ENCODE measurements at regions not wholly inside any gene's neighbourhood (a gene's known extent, or its start where the extent isn't known, plus 50 kb on each side); places are given as distances from the start of the nearest gene placed in this dataset.

DNA sequence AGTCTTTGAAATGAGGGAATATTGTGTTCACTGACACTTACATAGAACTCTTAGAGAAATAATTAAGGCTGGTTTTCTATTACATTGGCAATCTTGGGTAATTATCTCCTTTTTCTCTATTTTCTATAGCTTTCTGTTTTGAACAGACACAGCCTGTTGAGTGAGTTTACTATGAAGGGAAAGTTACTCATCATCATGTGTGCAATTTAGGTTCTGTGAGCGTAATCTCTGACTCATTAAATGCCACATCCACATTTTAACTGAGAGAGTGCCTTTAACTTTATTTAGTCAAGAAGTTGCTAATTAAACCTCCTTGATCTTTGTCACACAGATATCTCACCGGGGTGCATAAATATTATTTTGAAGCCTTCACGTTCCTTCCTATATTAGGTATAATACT lies 174.0 kb upstream of the SLC8A1 start:
- peak overlapping the region; percentile 19 for H3K27ac ChIP-seq (ENCODE audit: insufficient read depth, low read length)

DNA sequence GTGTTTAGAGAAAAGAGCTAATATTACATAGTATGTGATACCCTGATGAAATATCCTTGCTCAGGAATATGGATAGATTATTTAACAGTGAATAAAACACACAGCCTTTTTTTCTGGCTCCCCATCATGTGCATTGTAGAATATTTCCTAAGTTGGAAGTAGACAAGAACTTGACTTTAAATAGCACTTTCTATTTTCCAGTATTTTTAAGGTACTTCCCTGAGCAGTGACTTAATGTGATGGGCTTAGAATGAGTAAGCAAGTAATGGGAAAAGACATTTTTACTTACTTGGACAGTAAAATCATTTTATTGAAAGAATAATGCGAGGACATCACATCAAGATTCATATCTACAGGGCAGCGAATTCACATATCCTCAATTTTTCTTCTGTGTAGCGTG lies 176.7 kb upstream of the SLC8A1 start:
- no peaks in the 10 kb centered on the region for H3K9me3 ChIP-seq (ENCODE audit: control insufficient read depth, insufficient read depth, low read depth, low read length)
- no peaks in the 10 kb centered on the region for H3K79me2 ChIP-seq (ENCODE audit: control insufficient read depth, insufficient read depth, low read length)
- no peak overlapping the region for H3K4me3 ChIP-seq (replicated peaks in 1 of 4; ENCODE audit: control extremely low read depth in 1 of 4, insufficient read depth in 1 of 4, low read depth in 3 of 4, low read length in 4 of 4)
- no peak overlapping the region for H2AFZ ChIP-seq (ENCODE audit: low read length)
- no peak overlapping the region for H3K4me2 ChIP-seq (ENCODE audit: extremely low read depth, insufficient read depth, low read length)
- H3K4me1 ChIP-seq (ENCODE audit: control insufficient read depth, extremely low read depth, insufficient read depth, low read length): no peaks in the 10 kb centered on the region
- H4K20me1 ChIP-seq (ENCODE audit: control insufficient read depth, extremely low read depth, insufficient read depth, low read length): no peaks in the 10 kb centered on the region
- no peaks in the 10 kb centered on the region for H3K27me3 ChIP-seq (ENCODE audit: control insufficient read depth, insufficient read depth, low read length)
- H3K9ac ChIP-seq (ENCODE audit: insufficient read depth, low read length): no peak overlapping the region
- DNase-seq (ENCODE audit: low read depth in 2 of 2): no peak
- H3K27ac ChIP-seq (ENCODE audit: insufficient read depth, low read length): no peak overlapping the region
- no peaks in the 10 kb centered on the region for H3K36me3 ChIP-seq (ENCODE audit: control insufficient read depth, insufficient read depth, low read length)
- no peak for TF ChIP-seq EZH2 (IDR thresholded peaks at IDR 0.05; ENCODE audit: low read length, missing control alignments)
- TF ChIP-seq, protein P1, sequence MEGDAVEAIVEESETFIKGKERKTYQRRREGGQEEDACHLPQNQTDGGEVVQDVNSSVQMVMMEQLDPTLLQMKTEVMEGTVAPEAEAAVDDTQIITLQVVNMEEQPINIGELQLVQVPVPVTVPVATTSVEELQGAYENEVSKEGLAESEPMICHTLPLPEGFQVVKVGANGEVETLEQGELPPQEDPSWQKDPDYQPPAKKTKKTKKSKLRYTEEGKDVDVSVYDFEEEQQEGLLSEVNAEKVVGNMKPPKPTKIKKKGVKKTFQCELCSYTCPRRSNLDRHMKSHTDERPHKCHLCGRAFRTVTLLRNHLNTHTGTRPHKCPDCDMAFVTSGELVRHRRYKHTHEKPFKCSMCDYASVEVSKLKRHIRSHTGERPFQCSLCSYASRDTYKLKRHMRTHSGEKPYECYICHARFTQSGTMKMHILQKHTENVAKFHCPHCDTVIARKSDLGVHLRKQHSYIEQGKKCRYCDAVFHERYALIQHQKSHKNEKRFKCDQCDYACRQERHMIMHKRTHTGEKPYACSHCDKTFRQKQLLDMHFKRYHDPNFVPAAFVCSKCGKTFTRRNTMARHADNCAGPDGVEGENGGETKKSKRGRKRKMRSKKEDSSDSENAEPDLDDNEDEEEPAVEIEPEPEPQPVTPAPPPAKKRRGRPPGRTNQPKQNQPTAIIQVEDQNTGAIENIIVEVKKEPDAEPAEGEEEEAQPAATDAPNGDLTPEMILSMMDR (conservative IDR thresholded peaks at IDR 0.05 in 1 of 2, IDR thresholded peaks at IDR 0.05 in 1 of 2; ENCODE audit: low read depth in 1 of 2, low read length in 2 of 2): no peak

More for the DNA sequence above, 174.0 kb upstream of the SLC8A1 start:
- Histone ChIP-seq H3K4me2 (ENCODE audit: extremely low read depth, insufficient read depth, low read length) (peak overlapping the region; percentile 37), H3K9me3 (ENCODE audit: control insufficient read depth, insufficient read depth, low read depth, low read length) (no peaks in the 10 kb centered on the region), H3K36me3 (ENCODE audit: control insufficient read depth, insufficient read depth, low read length) (no peaks in the 10 kb centered on the region), H3K27me3 (ENCODE audit: control insufficient read depth, insufficient read depth, low read length) (no peaks in the 10 kb centered on the region), H3K4me3 (replicated peaks in 1 of 4; ENCODE audit: control extremely low read depth in 1 of 4, insufficient read depth in 1 of 4, low read depth in 3 of 4, low read length in 4 of 4) (no peak overlapping the region), H3K79me2 (ENCODE audit: control insufficient read depth, insufficient read depth, low read length) (no peaks in the 10 kb centered on the region), H3K4me1 (ENCODE audit: control insufficient read depth, extremely low read depth, insufficient read depth, low read length) (no peaks in the 10 kb centered on the region), H4K20me1 (ENCODE audit: control insufficient read depth, extremely low read depth, insufficient read depth, low read length) (no peaks in the 10 kb centered on the region), H3K9ac (ENCODE audit: insufficient read depth, low read length) (no peak overlapping the region), H2AFZ (ENCODE audit: low read length) (peak overlapping the region; percentile 5)
- peak; percentile 79 to 84 for DNase-seq (ENCODE audit: low read depth in 2 of 2)
- TF ChIP-seq, protein P1 (conservative IDR thresholded peaks at IDR 0.05 in 1 of 2, IDR thresholded peaks at IDR 0.05 in 1 of 2; ENCODE audit: low read depth in 1 of 2, low read length in 2 of 2): no peak
- no peak for TF ChIP-seq EZH2 (IDR thresholded peaks at IDR 0.05; ENCODE audit: low read length, missing control alignments)

DNA sequence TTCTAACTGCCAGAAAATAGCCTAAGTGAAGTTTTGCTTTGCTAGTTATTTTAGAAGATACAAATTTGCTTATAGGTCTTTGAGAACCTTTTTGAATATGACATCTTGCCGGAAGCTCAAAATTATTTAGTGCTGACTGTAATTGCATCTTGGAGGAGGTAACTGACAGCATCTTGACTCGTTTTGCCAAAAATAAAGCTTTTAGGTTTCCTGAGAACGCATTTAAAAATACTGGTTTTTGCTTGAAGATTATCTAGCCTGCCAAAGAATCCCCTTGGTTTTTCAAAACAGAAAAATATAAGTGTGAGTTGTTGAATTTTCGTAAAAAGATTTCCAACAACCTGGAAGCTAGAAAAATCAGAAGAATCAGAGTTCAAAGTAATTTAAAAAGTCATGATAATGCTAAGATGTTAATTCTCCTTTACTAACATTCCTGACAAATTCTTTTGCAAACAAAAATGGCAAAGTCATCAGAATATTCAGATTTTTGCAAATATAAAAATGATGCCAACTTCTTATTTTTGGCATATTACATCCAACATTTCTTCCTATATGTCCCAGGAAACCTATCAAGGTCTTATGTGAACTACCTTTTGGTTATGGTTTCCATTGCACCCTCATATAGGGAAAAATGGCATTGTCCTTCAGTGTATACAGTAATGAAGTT lies 178.0 kb upstream of the SLC8A1 start:
- H4K20me1 ChIP-seq (ENCODE audit: control insufficient read depth, extremely low read depth, insufficient read depth, low read length): no peaks in the 10 kb centered on the region
- H3K79me2 ChIP-seq (ENCODE audit: control insufficient read depth, insufficient read depth, low read length): no peaks in the 10 kb centered on the region
- H3K27ac ChIP-seq (ENCODE audit: insufficient read depth, low read length): no peak overlapping the region
- H3K36me3 ChIP-seq (ENCODE audit: control insufficient read depth, insufficient read depth, low read length): no peaks in the 10 kb centered on the region
- H3K9ac ChIP-seq (ENCODE audit: insufficient read depth, low read length): no peak overlapping the region
- no peaks in the 10 kb centered on the region for H3K9me3 ChIP-seq (ENCODE audit: control insufficient read depth, insufficient read depth, low read depth, low read length)
- no peak overlapping the region for H3K4me3 ChIP-seq (replicated peaks in 1 of 4; ENCODE audit: control extremely low read depth in 1 of 4, insufficient read depth in 1 of 4, low read depth in 3 of 4, low read length in 4 of 4)
- H3K27me3 ChIP-seq (ENCODE audit: control insufficient read depth, insufficient read depth, low read length): no peaks in the 10 kb centered on the region
- H3K4me2 ChIP-seq (ENCODE audit: extremely low read depth, insufficient read depth, low read length): no peak overlapping the region
- no peak for DNase-seq (ENCODE audit: low read depth in 2 of 2)
- no peak overlapping the region for H2AFZ ChIP-seq (ENCODE audit: low read length)
- no peak for TF ChIP-seq EZH2 (IDR thresholded peaks at IDR 0.05; ENCODE audit: low read length, missing control alignments)
- TF ChIP-seq, protein P1 (conservative IDR thresholded peaks at IDR 0.05 in 1 of 2, IDR thresholded peaks at IDR 0.05 in 1 of 2; ENCODE audit: low read depth in 1 of 2, low read length in 2 of 2): no peak
- H3K4me1 ChIP-seq (ENCODE audit: control insufficient read depth, extremely low read depth, insufficient read depth, low read length): no peaks in the 10 kb centered on the region

Measured in fibroblast of lung (primary cell).